ENCODE measurements at regions not wholly inside any gene's neighbourhood (a gene's known extent, or its start where the extent isn't known, plus 50 kb on each side); places are given as distances from the start of the nearest gene placed in this dataset.

- TF ChIP-seq CTCF (IDR thresholded peaks at IDR 0.05) (no peak), POLR2A (IDR thresholded peaks at IDR 0.05) (no peak)
These were observed 459.0 kb upstream of the ATP2B1 start for GRCh38 chr12:90167518-90168208.
